Heart right ventricle (tissue), 16 donors: ENCODE measurements at regions not wholly inside any gene's neighbourhood (a gene's known extent, or its start where the extent isn't known, plus 50 kb on each side); places are given as distances from the start of the nearest gene placed in this dataset.

ENCODE experiments used
- ATAC-seq, 8 donors: fragments of 200-7000 bp; cut with Tn5 transposase; one replicate each; pipeline ENCODE4 v1.9.1; 2020; ENCODE audit warnings: mild to moderate bottlenecking in 8 of 8, moderate library complexity in 8 of 8, moderate number of reproducible peaks in 1 of 8
- DNase-seq, 2 donors: peaks; one replicate each; pipeline ENCODE4 v3.0.0-alpha.2; 2020
- H3K27ac ChIP-seq, 10 donors: fragments of 200-600 bp; sonication (generic) in 2 of 10; one replicate each; pipeline versions ENCODE4 v1.5.0 to v1.8.0; 2020 to 2022; ENCODE audit warnings: mild to moderate bottlenecking in 3 of 10
- H3K27me3 ChIP-seq, 7 donors: fragments of 200-600 bp; one replicate each; pipeline ENCODE4 v1.8.0; 2021 to 2022; ENCODE audit warnings: mild to moderate bottlenecking in 2 of 7
- H3K36me3 ChIP-seq, 9 donors: fragments of 200-600 bp; sonication (generic) in 1 of 9; one replicate each; pipeline versions ENCODE4 v1.5.0 to v1.8.0; 2020 to 2022; ENCODE audit warnings: mild to moderate bottlenecking in 2 of 9
- H3K4me1 ChIP-seq, 9 donors: fragments of 200-600 bp; sonication (generic) in 1 of 9; one replicate each; pipeline versions ENCODE4 v1.5.0 to v1.8.0; 2020 to 2022; ENCODE audit warnings: mild to moderate bottlenecking in 4 of 9
- H3K4me3 ChIP-seq, 10 donors: fragments of 200-600 bp; sonication (generic) in 2 of 10; one replicate each; pipeline versions ENCODE4 v1.5.0 to v1.8.0; 2020 to 2022; ENCODE audit warnings: mild to moderate bottlenecking in 7 of 10, moderate library complexity in 2 of 10
- H3K9me3 ChIP-seq, 11 donors: fragments of 200-600 bp in 10 of 11; sonication (generic) in 2 of 11; one replicate each; pipeline versions ENCODE4 v1.5.0 to v1.8.0; 2013 to 2022; ENCODE audit warnings: mild to moderate bottlenecking in 2 of 11, control low read depth in 1 of 11, moderate library complexity in 1 of 11
- CTCF ChIP-seq, 9 donors: fragments of 200-600 bp; sonication (generic) in 2 of 9; IDR thresholded peaks; one replicate each; pipeline versions ENCODE4 v1.5.0 to v1.8.0; 2021 to 2022; ENCODE audit warnings: antibody characterized with exemption in 9 of 9, mild to moderate bottlenecking in 5 of 9, moderate library complexity in 1 of 9
- WGBS, 2 donors: extraction: QIAGEN DNeasy Blood & Tissue Kit; methylation state at CpG; one replicate each; pipeline ENCODE4 v1.1.7; 2013; ENCODE audit warnings: inconsistent platforms in 1 of 2; 5-methylcytosine and 5-hydroxymethylcytosine counted together
- intact Hi-C, 10 donors: fragments of 100-400 bp; cut with DNase I; formaldehyde crosslinking; loops; one replicate each; pipeline versions ENCODE4 v1.11.1 to v1.14.2; 2022
- donor health status: Arrhythmogenic right ventricular cardiomyopathy.
- donor health status: ischemic (EF 13 %, LVEDD 7.1; RV severe dilation, severe dysfunction).
- donor health status: healthy with polysubstance abuse.
- donor health status: DM: no; HTN: yes; CAD: no.
- donor health status: DM: no; HTN: no; CAD: no.
- donor health status: ischemic (EF 25% LVEDD 6.9; RV normal size, moderate dysfunction).
- donor health status: ischemic (EF 25% LVEDD 5.7; RV mildly dilated, moderate dysfunction).
- donor health status: healthy.
- donor health status: DM: yes; HTN: yes; CAD: no.
- donor health status: Ischemic cardiomyopathy.
- donor health status: ischemic (EF 35%, LVEDD 5.7; RV mildly dilated, moderate dysfunction).
- donor health status: nonischemic (EF 11% LVEDD 7.7; RV severe dilation, severe dysfunction).
- donor health status: DM: yes; HTN: yes; CAD: no.
- donor health status: PGD.
- donor health status: ischemic (EF 29% LVEDD 5.4; RV normal size, mild dysfunction).
- donor health status: nonischemic (EF 23%, LVEDD 6.1; RV moderate dilation, normal function).

- no peak overlapping the region for H3K27ac ChIP-seq
- DNase-seq (no peak), ATAC-seq (no peak)
- intact Hi-C loops = no loop called here
- H3K4me3 ChIP-seq = no peak overlapping the region
- peaks cover 0 to 12% (median 0%) of the 10 kb centered on the region in 9 donors for H3K4me1 ChIP-seq
- H3K27me3 ChIP-seq = peaks cover 0 to 12% (median 0%) of the 10 kb centered on the region in 7 donors
- H3K36me3 ChIP-seq = no peaks in the 10 kb centered on the region
- TF ChIP-seq CTCF (IDR thresholded peaks at IDR 0.05) = no peak
- H3K9me3 ChIP-seq = no peaks in the 10 kb centered on the region
Observed at GRCh38 chr1:229993060-229993459, 74.0 kb upstream of the GALNT2 start.

- Histone ChIP-seq H3K36me3 (no peaks in the 10 kb centered on the region), H3K9me3 (no peaks in the 10 kb centered on the region), H3K27me3 (peaks cover 0 to 12% (median 0%) of the 10 kb centered on the region in 7 donors), H3K4me3 (no peak overlapping the region), H3K27ac (no peak overlapping the region), H3K4me1 (peaks cover 0 to 12% (median 0%) of the 10 kb centered on the region in 9 donors)
- no peak for TF ChIP-seq CTCF (IDR thresholded peaks at IDR 0.05)
- WGBS, 2 donors = 90 to 94% methylated on average over 3 of the region's 3 CpGs
- no peak for ATAC-seq
- no peak for DNase-seq
- intact Hi-C loops = no loop called here
Observed at GRCh38 chr1:229993894-229994293, 73.1 kb upstream of the GALNT2 start.

- DNase-seq (peak in 1 of 2 donors; percentile 15), ATAC-seq (peak in 3 of 8 donors; percentile 34 to 36 (median 34))
- H3K27ac ChIP-seq = peak overlapping the region in 8 of 10 donors; percentile 9 to 75 (median 40)
- WGBS, 2 donors = 49 to 58% methylated on average over 12 of the region's 12 CpGs
- no peaks in the 10 kb centered on the region for H3K9me3 ChIP-seq
- intact Hi-C loops = no loop called here
- H3K4me1 ChIP-seq = peaks cover 0 to 41% (median 15%) of the 10 kb centered on the region in 9 donors
- peaks cover 0 to 8% (median 0%) of the 10 kb centered on the region in 7 donors for H3K27me3 ChIP-seq
- H3K36me3 ChIP-seq = no peaks in the 10 kb centered on the region
- TF ChIP-seq CTCF (IDR thresholded peaks at IDR 0.05) = no peak
- no peak overlapping the region for H3K4me3 ChIP-seq
Observed at GRCh38 chr1:229999004-229999670, 67.9 kb upstream of the GALNT2 start.

- H3K4me1 ChIP-seq = peaks cover 0 to 41% (median 15%) of the 10 kb centered on the region in 9 donors
- no peaks in the 10 kb centered on the region for H3K9me3 ChIP-seq
- no peak for TF ChIP-seq CTCF (IDR thresholded peaks at IDR 0.05)
- ATAC-seq (no peak), DNase-seq (no peak)
- no peak overlapping the region for H3K27ac ChIP-seq
- intact Hi-C loops = no loop called here
- H3K4me3 ChIP-seq = no peak overlapping the region
- H3K27me3 ChIP-seq = peaks cover 0 to 8% (median 0%) of the 10 kb centered on the region in 7 donors
- 72 to 73% methylated on average over 6 of the region's 6 CpGs for WGBS, 2 donors
- H3K36me3 ChIP-seq = no peaks in the 10 kb centered on the region
Observed at GRCh38 chr1:230000493-230001184, 66.4 kb upstream of the GALNT2 start.
